Left lung (tissue), 4 donors: ENCODE measurements at regions not wholly inside any gene's neighbourhood (a gene's known extent, or its start where the extent isn't known, plus 50 kb on each side); places are given as distances from the start of the nearest gene placed in this dataset.

Experiments used
- ATAC-seq: fragments of 200-7000 bp; cut with Tn5 transposase; one replicate; pipeline ENCODE4 v1.9.1; 2020; ENCODE audit warnings: moderate library complexity
- DNase-seq, 4 donors: peaks; one replicate each; pipeline ENCODE4 v3.0.0-alpha.2; 2013 to 2020
- H3K27ac ChIP-seq, 2 donors: fragments of 200-600 bp; sonication (generic) in 1 of 2; one replicate each; pipeline versions ENCODE4 v1.5.0 to v1.8.0; 2020 to 2021
- H3K27me3 ChIP-seq, 2 donors: fragments of 200-600 bp; sonication (generic) in 1 of 2; one replicate each; pipeline versions ENCODE4 v1.5.0 to v1.8.0; 2020 to 2021
- H3K36me3 ChIP-seq, 2 donors: fragments of 200-600 bp; sonication (generic) in 1 of 2; one replicate each; pipeline versions ENCODE4 v1.5.0 to v1.8.0; 2020 to 2021
- H3K4me1 ChIP-seq, 2 donors: fragments of 200-600 bp; one replicate each; pipeline ENCODE4 v1.8.0; 2021
- H3K4me3 ChIP-seq, 2 donors: fragments of 200-600 bp; sonication (generic) in 1 of 2; one replicate each; pipeline versions ENCODE4 v1.5.0 to v1.8.0; 2020 to 2021; ENCODE audit warnings: mild to moderate bottlenecking in 1 of 2
- H3K9me3 ChIP-seq, 2 donors: fragments of 200-600 bp; sonication (generic) in 1 of 2; one replicate each; pipeline versions ENCODE4 v1.5.0 to v1.8.0; 2020 to 2021
- CTCF ChIP-seq, 2 donors: fragments of 200-600 bp; sonication (generic) in 1 of 2; IDR thresholded peaks; one replicate each; pipeline versions ENCODE4 v1.5.0 to v1.8.0; 2021; ENCODE audit warnings: antibody characterized with exemption in 2 of 2
- intact Hi-C, 2 donors: fragments of 100-400 bp; cut with DNase I; formaldehyde crosslinking; loops; one replicate each; pipeline versions ENCODE4 v1.11.2 to v1.14.2; 2022
- donor health status: DM: no; HTN: yes; CAD: no.
- donor health status: DM: no; HTN: no; CAD: no.

- no peak for ATAC-seq
- Histone ChIP-seq H3K4me3 (no peak overlapping the region), H3K9me3 (peaks cover 0 to 25% of the 10 kb centered on the region in 2 donors), H3K4me1 (no peaks in the 10 kb centered on the region), H3K27ac (no peak overlapping the region), H3K36me3 (no peaks in the 10 kb centered on the region), H3K27me3 (no peaks in the 10 kb centered on the region)
- intact Hi-C loops, result no loop called here
- DNase-seq, result no peak
- TF ChIP-seq CTCF (IDR thresholded peaks at IDR 0.05), result no peak
Measured at GRCh38 chr4:127113844-127114362, 518.9 kb upstream of the INTU start.

- Histone ChIP-seq H3K36me3 (no peaks in the 10 kb centered on the region), H3K27me3 (no peaks in the 10 kb centered on the region), H3K4me1 (no peaks in the 10 kb centered on the region), H3K9me3 (peaks cover 0 to 11% of the 10 kb centered on the region in 2 donors), H3K4me3 (no peak overlapping the region), H3K27ac (no peak overlapping the region)
- ATAC-seq (no peak), DNase-seq (no peak)
- no peak for TF ChIP-seq CTCF (IDR thresholded peaks at IDR 0.05)
- intact Hi-C loops, result no loop called here
Measured at GRCh38 chr4:127118681-127119080, 514.1 kb upstream of the INTU start.

GRCh38 chr4:127120441-127121090 is 512.2 kb upstream of the INTU start:
- no peak for ATAC-seq
- intact Hi-C loops, result no loop called here
- Histone ChIP-seq H3K27ac (no peak overlapping the region), H3K27me3 (no peaks in the 10 kb centered on the region), H3K36me3 (no peaks in the 10 kb centered on the region), H3K4me1 (no peaks in the 10 kb centered on the region), H3K9me3 (peaks cover 0 to 4% of the 10 kb centered on the region in 2 donors), H3K4me3 (no peak overlapping the region)
- no peak for TF ChIP-seq CTCF (IDR thresholded peaks at IDR 0.05)
- DNase-seq, result no peak

- Histone ChIP-seq H3K9me3 (peaks cover 0 to 4% of the 10 kb centered on the region in 2 donors), H3K27me3 (no peaks in the 10 kb centered on the region), H3K4me1 (no peaks in the 10 kb centered on the region), H3K36me3 (no peaks in the 10 kb centered on the region), H3K27ac (no peak overlapping the region), H3K4me3 (no peak overlapping the region)
- intact Hi-C loops, result no loop called here
- TF ChIP-seq CTCF (IDR thresholded peaks at IDR 0.05), result no peak
- ATAC-seq (peak; percentile 22), DNase-seq (peak in 1 of 4 donors; percentile 8)
Measured at GRCh38 chr4:127124919-127125318, 507.8 kb upstream of the INTU start.

- DNase-seq (no peak), ATAC-seq (no peak)
- Histone ChIP-seq H3K4me3 (no peak overlapping the region), H3K4me1 (no peaks in the 10 kb centered on the region), H3K27ac (no peak overlapping the region), H3K9me3 (peaks cover 0 to 4% of the 10 kb centered on the region in 2 donors), H3K27me3 (no peaks in the 10 kb centered on the region), H3K36me3 (no peaks in the 10 kb centered on the region)
- TF ChIP-seq CTCF (IDR thresholded peaks at IDR 0.05), result no peak
- intact Hi-C loops, result no loop called here
Measured at GRCh38 chr4:127126718-127127117, 506.0 kb upstream of the INTU start.
